ENCODE measurements at regions not wholly inside any gene's neighbourhood (a gene's known extent, or its start where the extent isn't known, plus 50 kb on each side); places are given as distances from the start of the nearest gene placed in this dataset.

DNA sequence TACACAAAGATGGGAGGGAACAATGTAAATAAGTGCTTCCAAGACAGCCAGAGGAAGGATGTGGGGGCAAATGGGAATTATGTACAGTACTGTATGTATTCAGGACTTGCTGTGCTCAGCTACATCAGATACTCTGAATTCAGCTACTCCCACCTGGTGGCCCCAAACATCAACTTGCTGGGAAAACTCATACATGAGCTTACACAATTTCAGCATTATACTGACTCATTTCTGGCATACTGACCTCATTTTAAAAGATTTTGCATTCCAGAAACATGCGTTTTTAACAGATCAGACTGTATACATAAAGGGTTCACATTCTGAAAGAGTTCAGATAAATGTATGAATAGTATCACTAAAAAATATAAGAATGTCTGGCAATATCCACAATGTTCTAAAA lies 59.7 kb downstream of the GPX5 start:
- no peak for DNase-seq

DNA sequence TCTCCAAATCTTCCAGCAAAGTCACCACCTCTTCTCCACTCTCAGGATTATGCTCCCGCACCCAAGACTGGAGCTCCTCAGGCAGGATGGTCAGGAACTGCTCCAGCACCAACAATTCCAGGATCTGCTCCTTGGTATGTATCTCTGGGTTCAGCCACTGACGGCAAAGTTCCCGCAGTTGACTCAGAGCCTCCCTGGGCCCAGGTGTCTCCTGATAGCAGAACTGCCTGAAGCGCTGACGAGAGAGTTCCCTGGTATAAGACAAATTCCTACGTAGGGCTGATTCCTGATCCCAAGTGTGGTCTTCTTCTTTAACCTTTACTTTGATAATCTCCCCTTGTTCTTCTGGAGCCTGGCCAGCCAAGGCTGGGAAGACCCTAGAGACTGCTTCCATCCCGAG lies 60.6 kb downstream of the GPX5 start:
- DNase-seq: peak in 1 of 56 donors; percentile 1

DNA sequence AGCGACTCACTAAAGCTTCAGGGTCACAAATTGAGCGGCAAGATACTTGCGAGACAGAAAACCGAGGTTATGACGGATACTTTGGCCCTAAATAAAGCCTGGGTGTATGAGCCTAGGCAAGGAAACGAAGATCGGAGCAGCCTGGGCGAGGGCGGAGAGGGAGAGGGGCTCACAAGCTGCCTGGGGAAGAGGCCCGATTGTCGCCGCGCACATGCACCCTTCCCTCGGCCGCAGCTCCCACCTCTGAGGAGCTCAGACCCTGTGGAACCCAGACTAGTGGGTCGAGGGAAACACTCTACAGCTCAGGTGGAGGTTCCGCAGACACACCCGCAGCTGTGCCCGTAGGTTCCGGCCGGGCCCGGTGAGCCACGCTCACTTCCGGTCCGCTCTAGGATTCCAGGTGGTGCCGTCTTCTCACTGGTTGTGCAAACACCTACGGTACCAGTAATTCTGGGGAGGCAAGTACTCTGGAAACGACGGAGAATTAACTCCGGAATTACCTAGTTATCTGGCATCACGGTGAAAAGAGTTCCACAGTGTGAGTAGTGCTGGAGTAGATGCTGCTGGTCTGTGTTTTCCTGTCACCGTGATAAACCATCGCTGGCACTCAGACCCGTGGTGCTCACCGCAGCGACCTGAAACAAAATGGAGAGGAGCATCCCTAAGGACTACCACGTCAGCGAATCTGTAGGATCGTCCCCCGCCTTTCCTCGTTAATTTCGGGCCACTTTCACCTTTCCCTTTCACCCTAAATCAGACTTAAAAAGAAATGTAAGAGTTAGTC lies 61.5 kb downstream of the GPX5 start:
- peak in 47 of 56 donors; percentile 14 to 86 (median 58) for DNase-seq

DNA sequence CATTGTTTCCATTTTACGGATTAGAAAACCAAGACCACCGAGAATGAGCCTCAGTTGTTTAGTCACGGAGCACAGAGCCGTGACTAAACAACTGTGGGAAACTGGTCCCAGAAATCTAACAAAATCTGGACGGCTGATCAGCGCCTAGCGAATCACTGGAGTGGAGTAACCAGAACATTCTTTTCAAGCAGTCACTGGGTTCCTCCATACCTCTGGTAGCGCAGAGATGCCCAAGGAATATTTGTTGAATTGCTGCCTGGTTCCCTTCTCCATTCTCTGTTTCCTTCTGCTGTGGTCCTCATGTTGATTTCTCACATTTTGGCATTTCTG lies 62.0 kb downstream of the GPX5 start:
- DNase-seq: peak in 5 of 56 donors; percentile 3 to 47 (median 30)

DNA sequence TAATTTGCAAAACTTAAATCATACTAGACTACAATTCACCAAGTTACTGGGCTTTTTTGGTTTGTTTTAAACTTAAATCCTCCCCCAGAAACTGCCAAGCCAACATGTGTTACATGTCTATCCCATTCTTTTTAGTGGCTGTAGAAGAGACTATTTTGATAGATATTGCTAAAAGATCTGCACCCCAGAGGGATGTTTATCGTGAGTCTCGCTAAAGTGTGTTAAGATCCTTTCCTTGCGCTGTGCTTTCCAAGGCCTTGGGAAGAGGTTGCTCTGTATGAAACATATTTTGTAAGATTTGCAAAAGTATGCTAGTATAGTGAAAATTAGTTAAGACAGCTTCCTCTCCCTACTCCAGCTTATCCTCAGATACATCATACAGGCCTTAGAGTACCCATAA lies 63.0 kb downstream of the GPX5 start:
- DNase-seq: no peak

DNA sequence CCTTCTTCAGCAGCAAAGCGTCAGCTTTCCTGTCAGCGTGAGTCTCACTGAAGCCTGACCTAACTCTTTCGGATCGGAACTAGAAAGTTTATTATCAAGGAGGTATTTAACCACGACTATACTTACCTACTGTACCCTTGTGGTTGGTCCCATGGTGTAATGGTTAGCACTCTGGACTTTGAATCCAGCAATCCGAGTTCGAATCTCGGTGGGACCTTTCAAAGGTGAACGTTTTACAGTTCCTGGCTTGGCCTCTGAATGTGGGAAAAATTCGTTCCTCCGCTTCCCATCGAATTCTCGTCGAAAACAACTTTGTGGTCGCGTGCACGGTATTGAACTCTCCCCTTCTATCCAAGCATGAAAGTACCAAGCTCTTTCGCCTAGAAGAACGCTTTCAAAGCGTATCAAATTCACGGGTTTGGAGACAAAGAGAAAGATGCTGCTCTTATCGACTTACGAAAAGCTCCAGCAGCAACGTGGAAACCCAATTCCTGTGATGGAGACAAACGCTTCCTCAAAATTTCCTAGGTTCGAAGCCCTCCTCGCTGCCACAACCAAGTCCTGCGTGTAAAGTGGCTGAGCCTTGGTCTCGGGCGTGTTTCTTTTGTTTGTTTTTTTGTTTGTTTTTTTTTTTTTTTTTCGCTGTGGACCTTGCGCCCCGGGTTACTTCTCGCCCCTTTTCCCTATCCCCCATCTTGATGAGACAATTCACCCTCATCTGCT lies 63.7 kb downstream of the GPX5 start:
- DNase-seq: peak in 34 of 56 donors; percentile 4 to 71 (median 25)

DNA sequence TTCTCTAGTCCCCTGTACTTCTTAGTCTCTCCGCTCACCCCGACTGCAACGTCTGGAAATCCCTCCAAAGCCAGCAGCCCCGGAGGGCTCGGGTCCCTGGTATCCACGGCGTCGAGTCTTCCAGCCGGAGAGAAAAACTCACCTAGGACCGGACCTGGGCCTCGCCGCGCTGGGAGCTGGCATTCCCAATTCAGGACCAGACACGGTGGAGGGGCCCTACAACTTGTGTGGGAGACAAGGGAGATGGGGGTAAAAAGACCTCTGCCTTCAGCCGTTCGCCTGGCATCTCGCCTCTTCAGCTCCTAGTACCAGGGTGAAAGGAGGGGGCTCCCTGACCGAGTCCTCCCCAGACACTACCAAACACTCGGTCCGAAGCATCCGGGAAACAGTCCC lies 64.3 kb downstream of the GPX5 start:
- DNase-seq: peak in 4 of 56 donors; percentile 1 to 11 (median 4)

DNA sequence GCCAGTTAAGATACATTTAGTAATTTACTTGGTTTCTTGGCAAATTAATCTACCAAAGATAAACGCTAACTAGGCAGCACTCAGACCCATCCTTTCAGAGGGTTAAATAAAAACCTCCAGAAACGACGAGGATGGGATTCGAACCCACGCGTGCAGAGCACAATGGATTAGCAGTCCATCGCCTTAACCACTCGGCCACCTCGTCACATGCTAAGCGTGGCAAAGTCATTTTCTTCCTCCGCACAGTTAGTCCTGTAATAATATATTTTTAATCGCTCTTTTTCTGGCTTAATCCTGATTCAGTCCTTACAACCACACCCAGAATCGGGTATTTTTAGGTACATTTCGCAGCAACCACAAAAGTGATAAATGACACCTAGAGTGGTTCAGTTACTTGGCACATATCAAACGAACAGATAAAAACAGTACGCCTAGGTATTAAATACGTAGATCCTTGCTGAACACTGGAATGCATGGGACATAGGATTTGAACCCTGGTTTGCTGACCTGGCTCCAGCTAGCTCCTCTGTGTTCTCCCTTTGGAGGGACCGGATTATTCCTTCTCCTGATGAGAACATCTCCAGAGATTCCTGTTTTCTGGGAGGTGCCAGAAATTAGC lies 71.6 kb downstream of the GPX5 start:
- DNase-seq: peak in 25 of 56 donors; percentile 1 to 71 (median 22)

DNA sequence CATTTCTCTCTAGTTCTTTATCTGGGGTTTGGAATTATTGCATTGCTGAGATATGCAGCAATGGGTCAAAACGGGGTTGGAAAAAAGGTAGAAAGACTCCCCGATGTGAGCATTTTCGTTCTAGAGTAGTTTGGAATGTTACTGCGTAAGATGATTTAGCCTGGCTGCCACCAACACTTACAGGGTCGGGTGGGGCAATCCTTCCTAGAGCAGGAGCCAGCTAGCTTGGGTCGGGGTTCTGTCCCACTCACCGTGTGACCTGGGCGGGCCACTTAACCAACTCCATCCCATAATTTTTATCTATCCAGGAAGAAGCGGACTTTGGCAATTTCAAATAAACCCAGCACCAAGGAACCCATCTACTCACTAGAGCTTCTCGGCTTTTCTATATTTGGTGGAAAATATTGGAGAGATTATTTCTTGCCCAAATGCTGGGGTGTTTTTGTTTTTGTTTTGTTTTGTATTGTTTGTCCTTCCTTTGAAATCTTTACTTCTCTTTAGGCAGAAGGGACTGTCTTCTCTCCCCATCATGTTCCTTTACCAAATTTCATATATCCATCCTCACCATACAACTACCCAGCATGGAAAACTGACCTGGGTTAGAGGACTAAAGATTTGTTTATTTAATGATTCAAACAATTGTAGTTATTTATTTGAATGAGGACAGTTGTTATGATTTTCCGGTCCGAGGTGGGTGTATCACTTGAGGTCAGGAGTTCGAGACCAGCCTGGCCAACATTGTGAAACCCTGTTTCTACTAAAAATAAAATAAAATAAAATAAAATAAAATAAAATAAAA lies 72.4 kb downstream of the GPX5 start:
- peak in 1 of 56 donors; percentile 2 for DNase-seq

DNA sequence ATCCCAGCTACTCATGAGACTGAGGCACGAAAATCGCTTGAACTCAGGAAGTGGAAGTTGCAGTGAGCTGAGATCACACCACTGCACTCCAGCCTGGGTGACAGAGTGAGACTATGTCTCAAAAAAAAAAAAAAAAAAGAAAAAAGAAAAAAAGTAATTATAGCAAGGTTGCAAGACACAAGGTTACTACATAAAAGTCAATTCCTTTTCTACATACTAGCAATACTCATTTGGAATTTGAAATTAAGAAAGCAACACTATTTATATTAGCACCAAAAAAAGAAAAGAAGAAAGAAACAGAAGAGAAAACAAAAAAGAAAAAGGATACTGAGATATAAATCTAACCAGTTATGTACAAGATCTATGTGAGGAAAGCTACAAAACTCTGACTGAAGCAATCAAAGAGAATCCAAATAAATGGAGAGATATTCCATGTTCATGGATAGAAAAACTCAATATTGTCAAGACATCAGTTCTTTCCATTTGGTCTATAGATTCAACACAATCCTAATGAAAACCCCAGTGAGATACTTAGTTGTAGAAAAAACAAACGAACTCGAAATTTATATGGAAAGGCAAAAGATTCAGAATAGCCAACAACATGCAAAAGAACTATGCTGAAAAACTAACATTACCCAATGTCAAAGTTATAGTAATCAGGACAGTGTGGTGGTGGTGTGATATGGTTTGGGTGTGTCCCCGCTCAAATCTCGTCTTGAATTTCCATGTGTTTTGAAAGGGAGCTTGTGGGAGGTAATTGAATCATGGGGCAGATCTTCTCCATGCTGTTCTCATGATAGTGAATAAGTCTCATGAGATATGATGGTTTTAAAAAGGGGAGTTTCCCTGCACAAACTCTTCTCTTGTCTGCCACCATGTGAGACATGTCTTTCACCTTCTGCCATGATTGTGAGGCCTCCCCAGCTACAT lies 73.3 kb downstream of the GPX5 start:
- DNase-seq: no peak

DNA sequence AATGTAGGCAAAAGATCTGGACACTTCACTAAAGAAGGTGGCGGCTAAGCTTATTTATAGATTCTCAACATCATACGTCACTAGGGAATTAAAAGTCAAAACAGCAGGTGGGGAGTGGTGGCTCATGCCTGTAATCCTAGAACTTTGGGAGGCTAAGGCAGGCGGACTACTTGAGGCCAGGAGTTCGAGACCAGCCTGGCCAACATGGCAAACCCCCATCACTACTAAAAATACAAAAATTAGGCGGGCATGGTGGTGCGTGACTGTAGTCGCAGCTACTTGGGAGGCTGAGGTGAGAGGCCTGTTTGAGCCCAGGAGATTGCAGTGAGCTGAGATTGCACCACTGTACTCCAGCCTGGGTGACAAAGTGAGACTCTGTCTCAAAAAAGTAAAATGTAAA lies 74.6 kb downstream of the GPX5 start:
- DNase-seq: no peak

DNA sequence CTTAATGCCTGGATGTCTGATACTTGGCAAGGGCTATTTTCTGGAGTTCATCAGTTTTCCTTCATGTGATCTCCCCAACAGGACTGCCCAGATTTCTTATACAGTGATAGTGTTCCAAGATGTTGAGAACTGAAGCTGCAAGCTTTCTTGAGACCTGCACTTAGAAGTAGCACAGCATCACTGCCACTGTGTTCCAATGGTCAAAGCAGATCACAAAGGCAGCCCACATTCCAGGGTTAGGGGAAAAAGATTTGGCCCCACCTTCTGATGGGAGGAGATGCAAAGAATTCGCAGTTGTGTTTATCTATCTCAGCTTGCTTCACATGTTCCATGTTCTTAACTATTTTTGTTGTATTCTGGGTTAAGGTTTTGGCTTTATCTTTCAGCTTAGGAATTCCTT lies 78.2 kb downstream of the GPX5 start:
- DNase-seq: no peak

DNA sequence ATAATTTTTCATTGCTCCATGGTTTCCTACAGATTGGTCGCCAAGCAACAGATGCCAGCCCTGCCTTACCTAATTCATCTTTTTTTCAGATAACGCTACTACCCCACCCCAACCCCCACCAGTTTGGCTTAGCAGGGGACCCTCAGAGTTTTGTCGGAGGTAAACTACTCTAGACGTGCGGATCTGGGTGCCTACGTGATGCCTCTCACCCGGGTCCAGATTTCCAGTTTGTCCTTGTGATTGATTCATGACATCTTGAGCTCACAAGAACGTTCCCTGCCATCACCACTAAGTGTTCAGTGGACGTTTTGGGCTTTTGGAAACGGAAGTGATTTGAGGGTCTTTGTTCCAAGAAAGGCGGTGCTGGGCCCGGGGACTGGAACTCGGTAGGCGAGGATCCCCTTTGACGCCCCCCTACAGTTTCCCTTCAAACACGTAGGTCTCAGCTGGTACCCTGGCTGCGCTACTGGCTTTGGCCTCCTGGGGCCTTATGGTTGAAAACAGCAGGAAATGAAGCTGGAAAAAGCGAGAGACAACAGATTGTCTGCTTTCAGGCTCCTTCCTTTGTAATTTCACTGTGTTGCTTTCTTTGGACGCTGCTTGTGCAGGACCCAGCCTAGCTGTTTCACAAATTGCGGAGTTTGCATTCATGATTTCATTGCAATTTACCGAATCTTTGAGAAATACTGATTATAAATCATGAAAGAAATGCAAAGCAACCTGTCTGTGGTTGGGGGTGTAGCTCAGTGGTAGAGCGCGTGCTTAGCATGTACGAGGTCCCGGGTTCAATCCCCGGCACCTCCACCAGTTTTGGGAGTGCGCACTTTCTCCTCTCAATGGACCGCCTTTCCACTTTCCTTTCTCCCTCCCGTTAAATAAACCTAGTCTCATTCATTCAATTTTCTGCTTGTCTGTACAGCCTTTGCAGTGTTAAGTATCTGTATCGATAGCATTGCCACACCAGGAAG lies 81.0 kb downstream of the GPX5 start:
- DNase-seq: peak in 45 of 56 donors; percentile 5 to 85 (median 51)

DNA sequence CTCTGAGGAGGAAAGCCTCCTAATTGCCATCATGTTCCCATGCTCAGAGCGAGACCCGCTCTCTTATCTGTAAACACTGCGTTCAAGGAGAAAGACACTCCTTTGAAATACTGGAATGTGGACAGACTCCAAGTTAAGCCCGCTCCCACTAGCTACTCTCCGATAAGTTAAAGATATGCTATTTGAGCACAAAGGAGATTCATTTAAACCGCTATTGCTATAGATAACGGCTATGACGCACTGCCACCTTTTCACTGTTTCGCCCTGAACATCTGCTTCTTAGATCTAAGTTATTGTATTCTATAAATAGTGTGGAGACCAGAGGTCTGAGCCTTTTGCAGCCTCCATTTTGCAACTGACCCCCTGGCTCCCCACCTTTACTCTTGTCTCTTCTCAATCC lies 82.3 kb downstream of the GPX5 start:
- no peak for DNase-seq

DNA sequence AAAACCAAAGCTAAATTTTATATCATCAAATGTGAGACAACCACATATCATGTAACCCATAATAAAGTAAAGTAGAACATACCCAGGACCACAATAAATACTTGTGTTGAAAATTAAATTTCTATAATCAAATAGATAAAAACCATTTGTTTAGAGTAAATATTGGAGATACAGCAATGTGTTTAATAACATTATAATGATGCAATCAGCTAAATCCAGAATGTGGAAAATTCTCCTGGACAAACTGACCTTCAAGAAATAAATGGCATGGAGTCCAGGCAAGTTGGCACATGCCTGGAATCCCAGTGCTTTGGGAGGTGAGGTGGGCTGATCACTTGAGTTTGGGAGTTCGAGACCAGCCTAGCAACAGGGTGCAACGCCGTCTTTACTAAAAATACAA lies 84.0 kb downstream of the GPX5 start:
- DNase-seq: no peak

DNA sequence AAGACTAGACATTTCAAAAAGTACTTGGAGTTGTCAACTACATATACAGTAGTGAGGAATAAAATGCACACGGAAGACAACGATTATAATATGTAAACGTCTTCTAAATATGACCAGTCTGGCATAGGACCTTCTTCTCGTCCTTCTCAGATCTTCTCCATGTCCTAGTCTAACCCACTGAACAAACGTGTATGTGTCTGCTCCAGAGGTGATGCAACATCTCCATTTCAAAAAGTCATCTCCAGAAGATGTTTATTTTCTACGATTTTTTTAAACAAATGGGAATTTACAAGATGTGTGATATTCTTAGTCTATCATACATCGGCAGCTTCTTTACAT lies 89.9 kb downstream of the GPX5 start:
- no peak for DNase-seq

DNA sequence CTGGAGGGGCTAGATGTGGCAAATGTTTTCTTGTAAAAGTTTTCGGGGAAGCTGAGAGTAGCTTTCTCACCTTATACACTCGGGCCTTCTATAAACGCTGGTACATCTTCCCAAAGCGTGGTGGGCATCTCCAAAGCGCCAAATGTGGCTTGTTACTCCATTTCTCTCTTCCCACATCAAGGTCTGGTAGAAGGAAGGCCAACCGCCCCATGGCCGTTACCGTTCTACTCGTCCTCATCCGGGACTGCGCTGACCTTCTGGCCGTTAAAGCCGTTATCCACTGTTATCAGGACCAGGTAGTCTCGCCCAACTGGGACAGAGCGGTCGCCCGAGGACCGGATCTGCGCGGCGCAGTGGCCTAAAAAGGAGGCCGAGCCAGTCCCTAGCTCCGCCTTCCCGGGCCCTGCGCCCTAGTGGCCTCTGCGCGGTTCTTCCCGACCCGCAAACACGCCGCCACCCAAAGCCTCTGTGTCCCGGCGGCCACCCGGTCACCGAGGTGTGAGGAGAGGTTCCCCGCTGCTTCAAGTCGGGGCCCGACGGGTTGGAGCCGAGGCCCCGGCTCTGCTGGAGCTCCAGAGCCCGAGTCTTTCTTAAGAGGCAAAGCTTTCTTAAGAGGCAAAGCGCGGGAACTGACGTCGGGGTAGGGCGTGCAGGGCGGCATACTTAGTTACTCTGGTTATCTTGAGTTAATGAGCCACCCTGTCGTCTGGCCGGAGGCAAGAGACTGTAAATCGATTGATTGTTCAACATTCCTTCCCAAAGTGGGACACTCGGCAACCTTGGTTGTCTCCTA lies 90.5 kb downstream of the GPX5 start:
- no peak for DNase-seq

DNA sequence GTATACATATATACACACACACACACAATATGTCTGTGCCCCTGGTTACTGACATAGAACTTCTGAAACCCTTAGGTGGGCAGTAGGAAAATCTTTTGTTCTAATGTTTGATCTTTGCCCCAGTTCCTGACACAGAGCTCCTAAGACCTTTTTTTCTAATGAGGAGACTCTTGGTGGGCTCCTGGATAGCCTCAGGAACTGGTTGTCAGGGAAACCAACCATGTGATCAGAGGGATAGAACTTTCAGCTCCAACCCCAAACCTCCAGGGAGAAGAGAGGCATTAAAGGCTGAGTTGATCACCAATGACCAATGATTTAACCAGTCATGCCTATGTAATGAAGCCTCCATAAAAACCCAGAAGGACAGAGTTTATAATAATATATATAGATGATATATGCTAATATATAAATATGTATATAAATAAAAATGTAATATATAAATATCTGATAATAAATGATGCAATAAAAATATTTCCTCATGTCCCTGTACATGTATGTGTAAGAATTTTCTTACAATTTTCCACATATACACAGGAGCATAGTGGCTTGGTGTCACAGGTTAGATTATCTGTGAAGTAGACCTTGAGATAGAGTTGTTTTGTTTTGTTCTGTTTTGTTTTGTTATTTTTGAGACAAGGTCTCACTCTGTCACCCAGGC lies 93.3 kb downstream of the GPX5 start:
- no peak for DNase-seq

All from nucleus accumbens (tissue), 56 donors.